Hematopoietic multipotent progenitor cell treated with erythropoietin and hydrocortisone succinate and interleukin-3 and kit ligand, for 15 days (in vitro differentiated cells): ENCODE measurements at regions not wholly inside any gene's neighbourhood (a gene's known extent, or its start where the extent isn't known, plus 50 kb on each side); places are given as distances from the start of the nearest gene placed in this dataset.
"Not testable (repeated sequence)": the region's sequence is repeated elsewhere in the genome, so short reads cannot be mapped to it uniquely, and the experiment has no call there.

ENCODE experiments used
- DNase-seq: peaks from one replicate; pipeline ENCODE4 v3.0.0-alpha.2; 2015; ENCODE audit warnings: low spot score

DNA sequence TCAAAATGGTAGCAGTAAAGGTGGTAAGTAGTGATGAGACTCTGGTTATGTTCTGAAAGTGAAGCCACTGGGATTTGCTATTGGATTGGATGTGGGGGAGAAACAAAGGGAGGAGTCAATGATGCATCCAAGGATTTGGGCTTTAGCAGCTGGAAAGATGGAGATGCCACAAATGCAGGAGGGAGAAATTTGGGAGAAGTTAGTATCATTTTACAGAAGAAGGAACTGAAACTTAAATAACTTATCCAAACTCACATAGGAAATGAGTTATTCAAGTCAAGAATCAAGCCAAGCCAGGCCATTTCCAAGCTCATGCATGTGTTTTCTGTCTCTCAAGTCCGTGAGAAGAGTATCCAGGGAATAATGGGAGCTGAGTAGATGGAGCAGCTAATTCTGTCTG is 155.1 kb upstream of the TNFAIP3 start:
- DNase-seq: no peak

DNA sequence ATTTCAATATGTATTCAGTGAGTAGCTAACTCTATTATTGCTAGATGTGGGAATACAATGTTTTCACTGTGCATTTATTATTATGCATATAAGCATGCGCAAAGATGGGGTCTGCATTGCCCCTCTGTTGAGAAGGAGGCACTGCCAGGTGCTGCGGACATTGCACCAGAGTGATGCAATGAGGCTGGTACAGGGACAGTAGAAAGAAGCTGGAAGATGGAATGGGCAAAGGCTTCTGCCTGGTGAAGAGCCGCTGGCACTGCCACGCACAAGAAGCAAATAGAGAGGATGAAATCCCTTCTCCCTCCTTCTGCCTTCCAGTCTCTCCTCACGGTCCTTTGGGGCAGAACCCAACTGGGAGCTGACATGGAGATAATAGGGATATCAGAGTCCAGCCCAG is 154.5 kb upstream of the TNFAIP3 start:
- no peak for DNase-seq

DNA sequence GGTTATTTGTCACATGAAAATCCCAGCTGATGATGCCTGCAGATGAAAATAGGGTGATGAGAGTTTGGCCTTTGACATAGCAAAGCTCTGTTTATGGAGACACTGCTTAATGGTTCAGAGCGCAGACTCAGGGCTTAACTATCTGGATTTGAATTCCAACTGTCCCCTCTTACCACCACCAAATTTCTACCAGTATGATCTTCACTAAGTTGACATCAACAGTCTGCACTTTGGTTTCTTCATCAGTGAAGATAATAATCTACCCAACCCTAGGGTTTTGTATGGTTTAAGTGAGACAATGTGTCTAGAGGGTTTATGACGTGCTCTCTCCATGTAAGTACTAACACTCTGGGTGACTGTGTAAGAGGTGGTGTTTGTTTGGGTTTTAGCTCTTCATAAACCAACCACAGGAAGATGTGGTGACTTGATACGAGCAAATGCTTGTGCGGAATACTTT is 151.4 kb upstream of the TNFAIP3 start:
- DNase-seq: no peak

DNA sequence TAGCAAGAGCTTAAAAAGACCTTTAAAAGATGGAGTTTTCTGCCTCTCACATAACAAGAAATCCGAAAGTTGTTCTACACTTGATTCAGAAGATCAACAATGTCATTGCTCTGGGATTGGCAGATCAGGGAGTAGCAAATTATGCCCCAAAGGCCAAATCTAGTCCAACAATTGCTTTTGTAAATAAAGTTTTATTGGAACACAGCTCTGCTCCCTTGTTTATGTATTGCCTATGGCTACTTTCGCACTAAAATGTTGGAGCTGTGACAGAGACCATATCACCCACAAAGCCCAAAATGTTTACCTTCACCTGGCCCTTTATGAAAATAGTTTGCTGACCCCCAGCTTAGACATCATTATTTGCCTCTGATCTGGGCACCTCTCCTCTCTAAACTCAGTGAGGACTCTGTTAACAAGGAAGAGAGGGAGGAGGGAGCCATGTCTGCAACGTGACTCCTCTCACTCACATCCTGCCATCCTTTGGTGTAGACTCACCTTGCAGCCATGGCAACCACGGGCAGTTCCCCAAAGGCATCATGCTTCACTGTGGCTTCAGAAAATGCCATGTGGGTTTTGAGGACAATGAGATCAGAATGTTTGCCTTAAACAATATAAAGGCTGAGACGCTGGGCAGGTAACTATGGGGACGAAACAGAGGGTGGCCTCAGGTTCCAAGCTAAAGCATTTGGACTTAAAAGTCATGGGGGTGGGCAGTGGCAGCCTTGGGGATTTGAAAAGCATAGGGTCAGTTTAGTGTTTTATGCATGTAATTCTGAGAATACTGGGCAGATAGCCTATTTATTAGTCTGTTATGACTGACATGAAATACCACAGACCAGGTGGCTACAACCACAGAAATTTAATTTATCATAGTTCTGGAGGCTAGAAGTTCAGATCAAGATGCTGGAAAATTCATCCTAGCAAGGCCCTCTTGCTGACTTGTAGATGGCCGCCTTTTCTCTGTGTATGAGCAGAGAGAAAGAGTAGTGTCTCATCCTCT is 149.7 kb upstream of the TNFAIP3 start:
- DNase-seq: no peak

DNA sequence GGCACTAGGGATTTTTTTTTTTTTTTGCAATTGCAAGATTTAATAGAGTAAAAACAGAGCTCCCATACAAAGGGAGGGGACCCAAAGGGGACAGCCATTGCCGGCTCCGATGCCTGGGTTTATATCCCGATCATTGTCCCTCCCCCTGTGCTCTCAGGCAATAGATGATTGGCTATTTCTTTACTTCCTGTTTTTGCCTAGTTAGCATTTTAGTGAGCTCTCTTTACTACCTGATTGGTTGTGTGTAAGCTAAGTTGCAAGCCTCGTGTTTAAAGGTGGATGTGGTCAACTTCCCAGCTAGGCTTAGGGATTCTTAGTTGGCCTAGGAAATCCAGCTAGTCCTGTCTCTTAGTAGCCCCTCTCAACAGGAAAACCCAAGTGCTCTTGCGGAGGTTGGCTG is 148.2 kb upstream of the TNFAIP3 start:
- not testable (repeated sequence) for DNase-seq

- peak; percentile 45 for DNase-seq
These were observed 144.2 kb upstream of the TNFAIP3 start for GRCh38 chr6:137722749-137723272.

DNA sequence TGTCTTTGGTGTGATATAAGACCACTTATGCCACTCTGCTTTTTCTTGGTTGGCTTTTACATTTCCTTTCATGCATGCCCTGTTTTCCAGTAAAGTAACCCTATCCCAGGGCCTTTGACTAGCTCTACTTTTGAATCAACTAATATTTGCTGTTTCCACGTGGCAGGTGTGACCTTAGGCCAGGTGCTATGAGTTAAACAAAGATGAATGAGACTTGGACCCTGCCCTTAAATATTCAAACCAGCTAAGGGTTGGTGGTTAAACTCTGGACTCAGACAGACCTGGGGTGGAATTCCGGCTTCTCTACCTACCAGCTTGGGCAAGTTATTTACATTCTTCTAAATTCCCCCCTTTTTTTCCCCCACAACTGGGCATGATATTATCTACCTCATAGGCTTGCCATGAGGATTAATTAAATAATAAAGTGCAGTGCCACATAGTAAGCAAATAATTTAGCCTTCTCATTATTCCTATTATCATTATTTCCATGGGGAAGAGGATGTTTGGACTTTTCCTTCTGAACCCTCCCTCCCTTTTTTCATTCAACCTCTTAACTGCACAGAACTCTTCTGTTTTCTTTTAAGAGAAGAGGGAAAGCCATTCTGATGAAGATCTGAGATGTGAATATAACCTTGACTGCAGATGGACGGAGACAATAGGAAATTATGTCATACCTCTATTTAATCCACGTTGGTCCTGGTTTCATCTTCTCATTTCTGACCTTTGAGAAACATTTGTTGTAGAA is 143.6 kb upstream of the TNFAIP3 start:
- DNase-seq: no peak

- DNase-seq: no peak
These were observed 143.0 kb upstream of the TNFAIP3 start for GRCh38 chr6:137724018-137724403.

GRCh38 chr6:137724495-137725211 is 142.4 kb upstream of the TNFAIP3 start:
- no peak for DNase-seq

DNA sequence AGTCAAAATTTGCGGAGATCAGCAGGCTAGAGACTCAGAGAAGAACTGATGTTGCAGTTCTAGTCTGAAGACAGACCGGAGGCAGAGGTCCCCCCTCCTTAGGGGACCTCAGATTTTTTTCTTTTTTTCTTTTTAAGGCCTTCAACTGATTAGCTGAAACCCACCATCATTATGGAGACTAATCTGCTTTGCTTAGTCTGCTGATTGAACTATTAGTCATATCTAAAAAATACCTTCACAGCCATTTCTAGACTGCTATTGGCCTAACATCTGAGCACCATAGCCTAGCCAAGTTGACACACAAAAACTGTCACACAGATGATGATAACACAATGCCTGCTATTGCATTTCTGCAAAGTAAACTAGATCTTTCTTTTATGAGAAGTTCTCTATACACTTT is 141.1 kb upstream of the TNFAIP3 start:
- no peak for DNase-seq

GRCh38 chr6:137726582-137726981 is 140.5 kb upstream of the TNFAIP3 start:
- no peak for DNase-seq

GRCh38 chr6:137727216-137727765 is 139.8 kb upstream of the TNFAIP3 start:
- no peak for DNase-seq

- DNase-seq: no peak
These were observed 138.4 kb upstream of the TNFAIP3 start for GRCh38 chr6:137728386-137729349.

DNA sequence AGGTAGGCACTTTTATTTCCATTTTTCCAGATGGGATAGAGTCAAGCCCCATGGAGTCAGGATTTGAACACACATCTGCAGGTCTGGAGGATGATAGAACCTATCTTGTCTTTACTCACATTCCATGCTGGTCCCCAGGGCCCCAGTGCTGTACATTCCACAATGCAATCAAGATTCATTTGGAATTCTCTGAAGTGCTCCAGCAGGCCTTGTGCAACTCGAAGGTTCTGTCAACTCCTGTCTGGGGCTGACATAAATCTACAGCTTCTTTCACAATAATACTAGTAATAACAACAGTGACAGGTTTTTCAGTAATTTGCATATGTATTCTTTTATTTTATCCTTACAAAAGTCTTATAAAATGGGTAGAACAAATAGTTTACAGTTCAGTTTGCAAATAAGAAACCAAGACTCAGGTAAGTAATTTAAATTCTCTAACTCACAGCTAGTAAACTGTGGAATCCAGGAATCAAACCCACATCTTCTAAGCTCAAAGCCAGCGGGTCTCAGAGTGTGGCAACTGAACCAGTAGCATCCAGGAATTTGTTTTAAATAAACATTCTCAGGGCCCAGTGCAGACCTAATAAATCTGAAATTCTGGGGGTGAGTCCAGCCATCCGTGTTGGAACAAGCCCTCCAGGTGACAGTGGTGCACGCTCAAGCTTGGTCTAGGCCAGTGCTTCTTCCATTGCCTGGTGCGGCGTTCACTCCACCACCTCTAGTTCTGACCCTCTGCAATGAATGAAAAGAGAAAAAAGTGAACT is 137.0 kb upstream of the TNFAIP3 start:
- DNase-seq: no peak

DNA sequence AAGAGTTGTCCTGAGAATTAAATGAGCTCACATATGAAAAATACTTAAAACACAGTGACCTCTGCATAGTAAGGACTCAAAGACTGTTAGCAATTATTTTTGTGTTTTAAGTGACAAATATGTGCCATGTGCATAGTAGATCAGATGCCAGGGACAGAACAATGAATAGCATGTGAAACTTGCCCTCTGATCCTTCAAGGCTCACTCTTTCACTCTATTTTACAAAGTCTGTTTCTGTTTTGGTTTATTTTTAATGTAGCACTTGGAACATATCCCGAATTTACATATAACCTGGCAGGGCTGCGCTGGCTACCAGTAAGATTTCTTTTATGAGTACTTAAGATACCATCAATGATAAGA is 135.5 kb upstream of the TNFAIP3 start:
- no peak for DNase-seq

GRCh38 chr6:137731960-137732616 is 135.0 kb upstream of the TNFAIP3 start:
- no peak for DNase-seq

DNA sequence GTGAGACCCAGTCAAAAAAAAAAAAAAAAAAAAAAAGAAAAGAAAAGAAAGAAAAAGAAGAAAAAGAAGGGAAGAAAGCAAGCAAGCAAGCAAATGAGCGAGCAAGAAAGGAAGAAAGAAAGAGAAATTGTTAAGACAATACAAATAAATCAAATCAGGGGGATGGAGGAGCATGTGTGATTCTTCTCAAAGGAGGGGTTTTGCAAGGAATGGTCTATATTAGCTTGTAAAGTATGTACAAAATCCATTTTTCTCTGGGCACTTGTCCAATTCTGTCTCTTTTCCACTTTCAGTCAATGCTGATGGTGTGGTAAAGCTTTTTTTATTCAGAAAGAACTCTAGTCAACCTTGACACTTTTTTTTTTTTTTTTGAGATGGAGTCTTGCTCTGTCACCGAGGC is 133.7 kb upstream of the TNFAIP3 start:
- no peak for DNase-seq

DNA sequence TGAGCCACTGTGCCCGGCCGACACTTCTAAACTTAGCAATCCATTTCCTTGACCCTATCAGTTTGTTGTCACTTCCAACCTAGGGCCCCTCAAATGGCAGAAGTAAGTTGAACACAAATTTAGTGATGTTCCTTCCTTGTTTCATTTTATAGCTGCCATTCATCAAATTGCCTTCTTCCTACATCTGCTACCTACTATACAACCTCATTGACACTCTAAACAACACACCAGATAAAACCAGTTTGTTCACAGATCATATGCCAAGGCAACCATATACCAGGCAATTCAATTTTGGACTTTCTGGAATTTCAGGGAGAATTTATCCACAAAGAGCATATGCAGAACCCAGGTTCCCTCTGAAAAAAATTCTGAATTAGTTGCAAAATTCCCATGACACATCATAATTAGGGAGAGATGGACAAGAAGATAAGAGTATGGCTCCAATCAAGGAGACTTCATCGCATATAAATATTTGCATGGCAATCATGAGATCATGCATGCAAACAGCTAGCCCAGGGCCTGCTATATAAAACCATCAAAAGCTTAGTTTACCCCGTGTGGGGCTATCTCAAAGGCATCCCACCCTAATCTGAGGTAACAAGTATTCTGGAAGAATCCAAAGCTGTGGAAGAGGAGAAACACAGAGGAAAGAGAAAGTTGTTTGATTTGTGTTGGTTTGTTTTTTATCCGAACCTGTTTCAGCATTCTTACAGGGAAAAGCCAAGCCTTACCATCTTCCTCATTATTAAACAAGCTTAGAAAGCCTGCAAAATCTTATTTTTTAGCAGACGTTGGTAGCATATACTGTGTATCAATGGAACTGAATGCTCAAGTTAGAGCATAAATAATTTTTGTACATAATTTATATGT is 132.8 kb upstream of the TNFAIP3 start:
- DNase-seq: no peak

GRCh38 chr6:137734875-137735182 is 132.2 kb upstream of the TNFAIP3 start:
- no peak for DNase-seq
